ENCODE measurements at regions not wholly inside any gene's neighbourhood (a gene's known extent, or its start where the extent isn't known, plus 50 kb on each side); places are given as distances from the start of the nearest gene placed in this dataset.

DNA sequence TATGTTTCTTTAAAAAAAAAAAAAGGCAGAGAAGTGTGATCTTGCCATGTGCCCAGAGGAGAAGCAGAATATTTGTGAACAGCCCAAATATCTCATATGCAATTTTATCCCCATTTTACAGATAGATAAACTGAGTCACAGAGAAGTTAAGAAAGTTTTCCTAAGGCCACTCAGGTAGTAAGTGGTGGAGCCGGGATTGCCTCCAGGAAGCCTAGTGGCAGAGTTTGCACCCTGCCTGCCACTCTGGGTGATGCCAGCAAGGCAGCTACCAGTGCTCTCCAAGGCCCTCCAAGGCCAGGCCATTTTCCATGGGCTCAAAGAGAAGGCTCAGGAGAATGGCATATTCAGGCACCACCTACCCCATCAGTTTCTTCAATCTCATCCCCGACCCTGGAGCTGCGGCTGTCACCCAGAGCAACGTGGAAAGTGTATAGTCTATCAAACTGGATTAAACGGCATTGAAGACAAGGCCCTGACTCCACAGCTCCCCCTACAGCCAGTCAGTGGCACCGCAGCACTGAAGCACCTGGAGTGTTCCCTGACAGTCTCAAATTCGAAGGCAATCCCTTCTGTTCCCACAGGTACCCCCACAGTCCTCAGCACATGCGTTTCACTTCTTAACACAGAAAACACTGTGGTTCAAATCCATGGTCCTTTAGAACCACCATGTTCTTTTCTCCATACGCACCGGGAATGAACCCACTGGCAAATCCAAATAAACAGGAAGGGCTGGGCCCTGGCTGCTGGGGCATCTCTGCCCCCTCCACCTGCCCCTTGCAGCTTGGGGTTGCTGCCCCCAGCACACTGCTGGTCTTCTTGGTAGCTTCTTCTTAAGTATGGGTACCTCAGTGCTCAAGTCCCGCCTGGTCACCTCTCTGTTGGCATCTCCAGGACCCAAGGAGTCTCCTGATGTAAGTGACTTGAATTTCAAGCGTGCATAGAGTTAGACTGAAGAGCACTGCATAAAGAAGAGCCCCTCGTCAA, 175.3 kb downstream of the INHBB start:
- DNase-seq = no peak

DNA sequence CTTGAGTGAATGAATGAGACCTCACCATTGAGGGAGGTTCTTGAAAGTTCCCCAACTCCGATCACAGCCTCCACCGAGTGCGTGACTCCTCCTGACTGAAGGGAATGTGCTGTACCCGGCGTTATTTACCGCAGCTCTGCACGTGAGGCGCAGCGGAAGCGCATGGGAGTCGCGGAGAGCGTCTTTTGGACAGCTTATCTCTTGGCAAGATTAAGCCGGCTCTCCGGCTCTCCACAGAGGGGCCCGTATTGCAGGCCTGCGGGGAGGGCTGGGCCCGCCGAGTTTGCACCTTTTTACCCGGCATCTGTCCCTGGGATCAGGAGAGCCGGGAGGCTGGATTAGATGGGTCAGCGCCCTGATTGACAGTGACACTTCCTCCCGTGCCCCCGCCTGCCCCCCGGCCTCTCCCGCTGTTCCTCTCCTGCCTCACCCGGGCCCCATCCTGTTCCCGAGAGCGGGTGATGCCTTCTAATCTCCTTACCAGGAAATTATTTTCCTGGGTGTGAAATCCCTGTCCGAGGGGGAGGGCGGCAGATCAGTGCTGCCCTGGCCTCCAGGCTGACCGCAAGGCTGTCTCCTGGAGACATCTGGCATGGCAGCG, 176.3 kb downstream of the INHBB start:
- DNase-seq = no peak

GRCh38 chr2:120523766-120524165, 177.8 kb downstream of the INHBB start:
- DNase-seq = no peak

- no peak for DNase-seq
These were observed 178.2 kb downstream of the INHBB start for GRCh38 chr2:120524174-120524573.

- no peak for DNase-seq
These were observed 179.4 kb downstream of the INHBB start for GRCh38 chr2:120525056-120526046.

- no peak for DNase-seq
These were observed 180.2 kb downstream of the INHBB start for GRCh38 chr2:120526047-120526562.

- no peak for DNase-seq
These were observed 181.3 kb downstream of the INHBB start for GRCh38 chr2:120526997-120527945.

DNA sequence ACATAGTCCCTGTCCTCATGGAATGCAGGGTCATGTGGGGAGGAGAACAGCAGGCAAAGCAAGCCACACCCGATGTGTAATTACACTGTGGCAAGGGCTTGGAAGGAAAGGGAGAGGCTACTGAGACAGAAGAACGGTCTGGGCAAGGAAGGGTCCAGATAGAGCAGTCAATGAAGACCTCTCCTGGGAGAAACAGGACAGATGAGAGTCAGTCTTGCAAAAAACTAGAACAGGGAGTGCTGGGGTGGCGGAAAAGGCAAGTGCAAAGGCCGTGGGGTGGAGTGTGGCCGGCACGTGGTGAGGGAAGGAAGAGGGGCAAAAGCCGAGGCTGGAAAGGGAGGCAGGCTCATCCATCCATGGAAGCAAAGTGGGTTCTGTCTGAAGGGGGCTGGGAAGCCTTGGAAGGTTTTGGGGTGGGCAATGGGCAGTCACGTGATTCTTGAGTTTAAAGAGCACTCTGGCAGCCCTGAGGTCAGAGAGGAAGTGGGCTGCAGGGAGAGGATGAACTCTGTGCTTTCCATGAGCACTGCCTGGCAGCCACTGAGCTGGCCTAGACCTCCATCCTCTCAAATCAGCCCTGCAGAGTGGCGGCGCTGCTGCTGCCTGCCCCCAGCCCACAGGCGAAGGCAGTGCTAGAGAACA, 182.2 kb downstream of the INHBB start:
- DNase-seq = no peak

GRCh38 chr2:120528693-120529076, 182.7 kb downstream of the INHBB start:
- no peak for DNase-seq

DNA sequence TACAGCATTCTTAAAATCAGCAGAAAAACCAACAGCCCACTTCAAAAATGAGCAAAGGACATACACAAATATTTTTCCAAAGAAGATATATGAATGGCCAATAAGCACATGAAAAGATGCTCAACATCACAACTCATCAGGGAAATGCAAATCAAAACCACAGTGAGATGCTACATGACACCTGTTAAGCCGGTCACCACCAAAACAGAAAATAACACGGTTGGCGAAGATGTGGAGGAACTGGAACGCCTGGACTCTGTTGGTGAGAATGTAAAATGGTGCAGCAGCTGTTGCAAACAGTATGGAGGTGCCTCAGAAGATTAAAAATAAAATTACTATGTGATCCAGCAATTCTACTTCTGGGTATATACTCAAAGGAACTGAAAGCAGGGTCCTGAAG, 184.8 kb downstream of the INHBB start:
- DNase-seq = no peak

DNA sequence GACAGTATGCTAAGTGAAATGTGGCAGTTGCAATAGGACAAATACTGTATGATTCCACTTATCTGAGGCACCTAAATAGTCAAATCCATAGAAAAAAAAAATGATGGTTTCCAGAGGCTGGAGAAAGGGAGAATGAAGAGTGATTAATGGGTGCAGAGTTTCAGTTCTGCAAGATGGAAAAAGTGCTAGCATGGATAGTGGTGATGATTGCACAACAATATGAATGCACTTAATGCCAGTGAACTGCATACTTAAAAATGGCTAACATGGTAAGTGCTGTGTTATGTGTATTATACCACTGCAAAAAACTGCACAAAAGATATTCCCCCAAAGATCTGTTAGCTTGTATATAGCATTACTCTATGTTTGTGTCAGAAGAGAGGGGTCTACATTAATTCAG, 185.4 kb downstream of the INHBB start:
- no peak for DNase-seq

DNA sequence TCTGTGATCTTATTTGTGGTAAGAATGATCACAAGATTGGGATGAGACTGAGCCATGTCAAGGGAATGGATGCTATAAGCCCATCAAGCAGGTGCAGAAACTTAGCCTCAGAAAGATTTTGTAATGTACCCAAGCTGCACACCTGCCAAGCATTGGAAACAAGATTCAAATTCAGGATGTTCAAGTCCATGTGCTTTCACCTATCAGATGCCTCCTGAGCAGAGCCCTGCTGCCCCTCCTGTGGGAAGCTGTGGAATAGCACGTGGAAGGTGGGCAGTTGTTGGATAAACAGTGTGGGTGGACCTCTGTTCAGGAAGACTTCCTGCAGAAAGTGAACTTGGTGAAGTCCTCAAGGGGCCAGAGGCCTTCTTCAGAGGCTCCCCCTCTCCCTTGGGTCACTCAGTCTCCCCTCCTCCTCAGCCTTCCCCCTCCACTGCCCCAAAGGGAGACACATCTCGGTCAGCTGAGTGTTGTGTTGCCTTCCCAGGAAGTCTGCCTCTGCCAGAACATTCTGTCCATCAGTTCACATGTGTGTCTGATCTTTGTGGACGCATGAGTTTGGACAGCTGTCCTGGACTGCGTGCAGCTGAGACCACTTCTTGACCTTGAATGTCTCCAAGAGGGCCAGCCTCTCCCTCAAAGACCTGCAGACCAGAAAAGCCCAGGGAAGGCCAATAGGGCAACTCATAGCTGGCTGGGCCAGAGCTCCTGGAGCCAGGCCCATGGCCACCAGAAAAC, 186.1 kb downstream of the INHBB start:
- DNase-seq = no peak

GRCh38 chr2:120533625-120534024, 187.7 kb downstream of the INHBB start:
- DNase-seq = no peak

DNA sequence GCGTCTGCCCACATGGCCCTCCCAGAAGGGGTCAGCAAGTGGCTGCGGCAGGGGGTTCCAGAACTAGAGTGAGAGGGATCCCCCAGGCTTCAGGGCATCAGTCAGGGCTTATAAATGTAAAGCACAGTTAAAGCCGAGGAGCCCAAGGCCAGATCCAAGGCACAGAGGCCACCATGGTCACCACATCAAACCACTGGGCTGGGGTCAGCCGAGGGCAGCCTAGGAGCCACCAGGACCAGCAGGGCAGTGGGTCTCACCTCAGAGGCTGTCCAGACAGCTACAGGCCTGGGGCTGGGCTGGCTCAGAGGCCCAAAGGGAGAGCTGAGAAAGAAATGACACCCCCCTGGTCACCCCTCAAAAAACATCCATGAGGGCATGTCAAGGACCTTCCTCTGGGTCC, 188.5 kb downstream of the INHBB start:
- DNase-seq = no peak

DNA sequence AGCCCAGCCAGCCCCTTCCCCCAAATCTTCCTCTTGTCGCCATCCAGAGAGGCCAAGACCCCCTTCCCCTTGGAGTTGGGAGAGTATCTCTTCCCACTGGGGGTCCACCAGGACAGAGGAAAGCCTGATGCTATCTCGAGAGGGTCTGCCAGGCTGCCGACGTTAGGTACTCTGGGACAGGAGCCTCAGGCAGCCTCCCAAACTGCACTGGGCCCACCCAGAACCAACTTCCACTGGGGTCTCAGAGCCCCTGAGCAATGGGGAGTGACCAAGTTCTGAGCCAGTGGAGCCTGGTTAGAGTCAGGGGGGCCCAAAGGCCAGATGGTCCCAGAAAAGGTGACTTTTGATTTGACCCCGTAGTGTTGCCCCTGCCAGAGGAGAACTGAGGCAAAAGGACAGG, 189.1 kb downstream of the INHBB start:
- DNase-seq = no peak

DNA sequence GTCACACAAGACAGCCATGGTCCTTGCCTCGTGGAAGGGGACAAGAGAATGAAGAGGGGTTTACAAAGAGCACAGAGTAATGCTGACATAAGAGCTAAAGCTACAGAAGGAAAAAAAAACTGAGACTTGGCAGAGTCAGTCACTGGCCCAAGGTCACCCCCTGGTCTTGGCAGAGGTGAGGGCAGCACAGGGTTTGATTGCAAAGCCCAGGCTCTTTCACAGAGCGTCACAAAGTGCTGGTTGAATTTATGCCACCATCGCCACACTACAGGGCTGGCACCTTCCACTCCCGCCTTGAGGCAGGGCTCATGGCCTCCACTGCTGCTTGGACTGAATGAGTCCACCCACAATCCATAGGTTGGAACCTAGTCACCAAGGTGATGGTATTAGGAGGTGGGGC, 190.2 kb downstream of the INHBB start:
- no peak for DNase-seq

GRCh38 chr2:120538691-120539423, 192.9 kb downstream of the INHBB start:
- no peak for DNase-seq

GRCh38 chr2:120539424-120539936, 193.5 kb downstream of the INHBB start:
- DNase-seq = no peak

GRCh38 chr2:120539937-120540718, 194.2 kb downstream of the INHBB start:
- no peak for DNase-seq

Measured in activated naive CD4-positive, alpha-beta T cell (primary cell).